H1 (cell line): ENCODE measurements at regions not wholly inside any gene's neighbourhood (a gene's known extent, or its start where the extent isn't known, plus 50 kb on each side); places are given as distances from the start of the nearest gene placed in this dataset.

Source experiments
- CBX8 ChIP-seq: fragments of 300-800, 300-1000 bp; sonication (generic); IDR thresholded peaks from 2 replicates; pipeline ENCODE4 v1.7.1; 2016; ENCODE audit warnings: low read depth, low read length, borderline replicate concordance
- HDAC6 ChIP-seq: IDR thresholded peaks from one replicate; pipeline ENCODE4 v1.7.1; 2012; ENCODE audit warnings: low read depth, mild to moderate bottlenecking, inconsistent platforms, low read length, moderate library complexity

DNA sequence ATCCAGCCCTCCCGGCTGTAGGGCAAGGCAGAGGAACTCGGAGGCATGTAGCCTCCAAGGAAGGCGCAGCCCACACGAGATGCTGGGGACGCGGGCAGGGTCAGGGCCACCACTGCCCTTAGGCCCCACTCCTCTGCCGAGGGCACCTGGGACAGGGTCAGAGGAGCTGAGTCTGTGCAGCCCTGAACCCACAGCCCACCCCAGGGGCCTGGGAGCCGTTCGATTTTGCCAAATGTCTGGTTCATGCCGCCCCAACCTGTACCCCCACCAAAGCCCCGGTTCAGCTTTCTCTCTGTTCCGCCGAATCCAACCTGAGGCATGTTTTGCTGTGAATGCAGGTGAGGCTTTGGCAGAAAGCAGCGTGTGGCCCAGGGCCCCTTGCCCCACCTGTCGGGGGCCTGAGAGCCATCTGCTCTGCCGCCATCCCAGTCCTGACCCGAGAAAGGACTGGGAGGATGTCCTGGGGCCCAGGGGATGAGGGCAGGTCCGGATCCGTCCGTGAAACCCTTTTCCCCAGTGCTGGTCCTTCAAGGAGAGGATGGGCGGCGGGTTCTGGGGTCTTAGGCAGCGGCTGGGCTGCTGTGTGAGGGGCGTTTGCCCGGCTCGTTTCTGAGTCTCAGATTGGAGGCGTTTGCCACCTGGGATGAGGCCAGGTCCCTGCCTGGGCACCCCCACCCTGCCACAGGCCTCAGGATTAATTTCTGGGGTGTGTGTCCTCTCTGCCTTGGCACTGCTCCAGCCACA, 79.3 kb upstream of the GATA5 start (continued):
- TF ChIP-seq CBX8 (no peak), HDAC6 (no peak)
